T-cell (primary cell): ENCODE measurements at regions not wholly inside any gene's neighbourhood (a gene's known extent, or its start where the extent isn't known, plus 50 kb on each side); places are given as distances from the start of the nearest gene placed in this dataset.

ENCODE experiments used
- ATAC-seq, 4 experiments: fragments of 200-7000 bp in 3 of 4; fragments of 150-1000 bp in 1 of 4; cut with Tn5 transposase; replicated peaks in 1 of 4; 1 replicate in 3 of 4; 2 replicates in 1 of 4; pipeline ENCODE4 v1.10.0; 2021; ENCODE audit warnings: moderate library complexity in 3 of 4, mild to moderate bottlenecking in 2 of 4, moderate number of reproducible peaks in 1 of 4
- CTCF ChIA-PET, 2 donors: fragments of 300-600 bp; sonication (Branson Sonifier 250); formaldehyde crosslinking; loops; one replicate each; lab custom pipeline; 2022; ENCODE audit warnings: antibody characterized with exemption in 2 of 2; lab: Charles Lee
- POLR2A ChIA-PET, 2 donors: fragments of 300-600 bp; sonication (Branson Sonifier 250); formaldehyde crosslinking; loops; one replicate each; lab custom pipeline; 2022; ENCODE audit warnings: antibody characterized with exemption in 2 of 2; lab: Charles Lee
- DNase-seq, 35 experiments: peaks; one replicate each; pipeline versions ENCODE4 v3.0.0 to v3.0.0-alpha.2; 2013 to 2023
- H3K27ac ChIP-seq: one replicate; pipeline ENCODE4 v1.5.1; 2013; ENCODE audit warnings: low read length
- H3K27me3 ChIP-seq, 2 experiments: replicated peaks in 1 of 2; 1 replicate in 1 of 2; 2 replicates in 1 of 2; pipeline versions ENCODE4 v1.6.1 to v1.7.0; 2013; ENCODE audit warnings: low read length in 1 of 2, mixed read lengths in 1 of 2; ENCODE audit not compliant: control insufficient read depth in 2 of 2, insufficient read depth in 2 of 2; ENCODE audit errors: extremely low read depth in 1 of 2
- H3K36me3 ChIP-seq, 2 donors: 1 replicate in 1 of 2; 2 replicates in 1 of 2; pipeline versions ENCODE4 v1.6.1 to v1.7.0; 2013; ENCODE audit warnings: low read length in 1 of 2; ENCODE audit not compliant: control insufficient read depth in 2 of 2, insufficient read depth in 1 of 2; ENCODE audit errors: extremely low read depth in 1 of 2
- H3K4me1 ChIP-seq, 2 experiments: 1 replicate in 1 of 2; 2 replicates in 1 of 2; pipeline versions ENCODE4 v1.6.1 to v1.7.0; 2013; ENCODE audit warnings: low read length in 2 of 2, mixed read lengths in 1 of 2; ENCODE audit not compliant: insufficient read depth in 2 of 2, control insufficient read depth in 1 of 2; ENCODE audit errors: extremely low read depth in 1 of 2
- H3K4me3 ChIP-seq, 2 donors: 1 replicate in 1 of 2; 2 replicates in 1 of 2; pipeline versions ENCODE4 v1.5.1 to v1.7.0; 2013; ENCODE audit warnings: mild to moderate bottlenecking in 2 of 2, low read length in 1 of 2, moderate library complexity in 1 of 2; ENCODE audit not compliant: control insufficient read depth in 1 of 2; ENCODE audit errors: extremely low read depth in 1 of 2
- H3K9me3 ChIP-seq: 2 replicates; pipeline ENCODE4 v1.7.0; 2013
- H3K27ac Mint-ChIP-seq, 2 donors: one replicate each; pipeline ENCODE4 v1.8.0; 2020 to 2021; ENCODE audit warnings: mild to moderate bottlenecking in 2 of 2, mixed read lengths in 2 of 2
- H3K27me3 Mint-ChIP-seq, 2 donors: one replicate each; pipeline ENCODE4 v1.8.0; 2021 to 2022; ENCODE audit warnings: mixed read lengths in 2 of 2
- H3K36me3 Mint-ChIP-seq: one replicate; pipeline ENCODE4 v1.8.0; 2021; ENCODE audit warnings: mixed read lengths
- H3K4me1 Mint-ChIP-seq, 3 donors: one replicate each; pipeline ENCODE4 v1.8.0; 2020 to 2022; ENCODE audit warnings: mixed read lengths in 3 of 3, mild to moderate bottlenecking in 1 of 3
- H3K4me3 Mint-ChIP-seq, 3 donors: one replicate each; pipeline ENCODE4 v1.8.0; 2020 to 2022; ENCODE audit warnings: mild to moderate bottlenecking in 3 of 3, mixed read lengths in 3 of 3, moderate library complexity in 3 of 3
- H3K9me3 Mint-ChIP-seq, 3 donors: one replicate each; pipeline ENCODE4 v1.8.0; 2020 to 2022; ENCODE audit warnings: mixed read lengths in 3 of 3
- WGBS: methylation state at CpG from one replicate; pipeline ENCODE4 v1.1.5; 2013; ENCODE audit warnings: missing lambda C conversion rate; ENCODE audit not compliant: insufficient coverage; 5-methylcytosine and 5-hydroxymethylcytosine counted together

DNA sequence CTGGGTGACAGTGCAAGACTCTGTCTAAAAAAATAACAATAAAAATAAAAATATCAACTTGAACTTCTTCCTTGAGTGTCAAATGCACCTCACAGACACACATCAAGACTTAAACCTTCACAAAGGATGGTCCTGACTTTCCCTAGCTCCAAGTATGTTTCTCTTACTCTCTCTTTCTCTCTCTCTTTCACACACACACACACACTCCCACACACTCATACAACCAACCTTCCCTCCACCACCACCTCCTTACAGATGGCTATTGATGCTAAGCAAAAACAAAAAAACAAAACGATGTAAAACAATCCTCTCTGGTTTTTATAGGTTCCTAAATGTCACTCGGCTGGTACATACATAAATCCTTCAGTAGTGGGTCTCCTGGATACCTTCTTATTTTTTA is 67.4 kb upstream of the ACVR2A start:
- H3K36me3 Mint-ChIP-seq, result no peaks in the 10 kb centered on the region
- no peak for DNase-seq
- no peak overlapping the region for H3K4me3 Mint-ChIP-seq
- H3K4me1 Mint-ChIP-seq, result no peaks in the 10 kb centered on the region
- ATAC-seq, result no peak
- H3K27ac Mint-ChIP-seq, result no peak overlapping the region
- H3K27ac ChIP-seq, result no peak overlapping the region
- H3K9me3 Mint-ChIP-seq, result no peaks in the 10 kb centered on the region
- WGBS, result 69% methylated on average over 2 of the region's 2 CpGs
- peaks cover 0 to 14% of the 10 kb centered on the region in 2 donors for H3K27me3 Mint-ChIP-seq
- H3K4me3 ChIP-seq, result no peak overlapping the region
- no peaks in the 10 kb centered on the region for H3K9me3 ChIP-seq
- no peaks in the 10 kb centered on the region for H3K36me3 ChIP-seq
- no peaks in the 10 kb centered on the region for H3K27me3 ChIP-seq
- CTCF ChIA-PET, result no interaction called here
- no peaks in the 10 kb centered on the region for H3K4me1 ChIP-seq
- POLR2A ChIA-PET, result no interaction called here

DNA sequence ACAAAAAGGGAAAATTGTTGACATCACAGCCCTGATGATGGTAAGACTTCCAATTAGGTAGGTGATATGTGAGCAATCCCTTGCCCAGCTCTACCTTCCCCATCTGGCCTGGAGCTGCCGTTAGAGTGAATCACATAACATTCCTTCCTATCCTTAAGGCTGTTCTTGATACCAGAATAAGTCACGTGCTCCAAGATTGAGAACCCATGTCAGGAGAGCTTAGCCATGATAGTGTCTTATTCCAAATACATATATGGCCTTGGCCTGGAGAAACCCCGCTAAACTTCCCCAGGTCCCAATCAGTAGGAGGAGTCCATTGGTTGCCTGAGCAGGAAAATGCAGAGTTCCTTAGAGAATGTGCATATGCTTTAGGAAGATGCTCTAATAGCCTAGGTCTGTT is 70.0 kb upstream of the ACVR2A start:
- H3K4me3 ChIP-seq, result no peak overlapping the region
- no peak overlapping the region for H3K4me3 Mint-ChIP-seq
- DNase-seq (no peak), ATAC-seq (no peak)
- H3K27me3 Mint-ChIP-seq, result peaks cover 0 to 14% of the 10 kb centered on the region in 2 donors
- CTCF ChIA-PET, result no interaction called here
- no peaks in the 10 kb centered on the region for H3K4me1 Mint-ChIP-seq
- no peak overlapping the region for H3K27ac ChIP-seq
- H3K27ac Mint-ChIP-seq, result no peak overlapping the region
- WGBS, result no CpG with 5 or more reads among the region's 3 CpGs
- POLR2A ChIA-PET, result no interaction called here
- no peaks in the 10 kb centered on the region for H3K36me3 ChIP-seq
- no peaks in the 10 kb centered on the region for H3K9me3 Mint-ChIP-seq
- no peaks in the 10 kb centered on the region for H3K9me3 ChIP-seq
- no peaks in the 10 kb centered on the region for H3K27me3 ChIP-seq
- no peaks in the 10 kb centered on the region for H3K36me3 Mint-ChIP-seq
- no peaks in the 10 kb centered on the region for H3K4me1 ChIP-seq

DNA sequence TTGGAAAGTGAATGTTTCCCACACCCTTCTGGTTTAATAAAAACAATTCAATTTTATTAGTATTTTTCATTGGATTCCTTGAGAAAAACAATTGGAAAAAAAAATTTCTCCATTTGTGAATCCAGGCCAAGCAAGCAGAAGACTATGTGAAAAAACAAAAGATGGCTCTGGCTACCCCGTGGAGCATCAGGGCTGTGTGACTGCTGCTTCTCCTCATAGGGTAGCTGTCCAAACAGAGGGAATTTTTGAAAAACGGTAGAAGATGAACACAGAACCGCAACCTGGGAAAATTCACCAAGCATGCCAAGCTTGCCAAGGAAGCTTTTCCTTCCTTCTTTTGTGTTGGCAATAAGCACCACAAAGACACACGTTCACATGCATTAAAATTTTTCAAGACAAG is 71.3 kb upstream of the ACVR2A start:
- ChIA-PET POLR2A (interaction anchor here in 1 of 2 donors (0.7 kb wide), 1 partner anchor 131 kb away, joined by 13 read pairs; no protein-coding TSS in a partner anchor), CTCF (no interaction called here)
- no peak for DNase-seq
- Histone ChIP-seq H3K4me1 (no peaks in the 10 kb centered on the region), H3K9me3 (no peaks in the 10 kb centered on the region), H3K27me3 (no peaks in the 10 kb centered on the region), H3K27ac (no peak overlapping the region), H3K4me3 (no peak overlapping the region), H3K36me3 (no peaks in the 10 kb centered on the region)
- Mint-ChIP-seq H3K9me3 (no peaks in the 10 kb centered on the region), H3K27ac (no peak overlapping the region), H3K4me1 (no peaks in the 10 kb centered on the region), H3K36me3 (no peaks in the 10 kb centered on the region), H3K27me3 (peaks cover 0 to 14% of the 10 kb centered on the region in 2 donors), H3K4me3 (no peak overlapping the region)
- no peak for ATAC-seq
- 83% methylated on average over 3 of the region's 4 CpGs for WGBS

DNA sequence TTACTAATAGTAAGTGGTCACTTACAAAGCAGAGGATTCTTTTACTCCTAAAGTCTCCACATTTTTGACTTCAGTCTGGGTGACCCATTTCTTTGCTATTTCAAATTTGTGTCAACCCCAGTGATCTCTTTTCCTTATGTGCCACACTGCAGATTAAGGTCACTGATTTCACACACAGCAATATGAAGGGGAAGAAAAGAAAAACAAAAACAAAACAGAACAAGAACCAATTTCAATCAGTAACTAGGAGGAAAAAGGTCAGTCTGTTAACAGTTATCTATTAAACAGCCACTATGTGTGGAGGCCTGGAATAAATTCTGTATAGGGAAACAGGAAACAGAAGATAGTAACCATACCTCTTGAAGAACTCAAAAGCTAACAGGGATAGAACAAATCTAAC is 72.0 kb upstream of the ACVR2A start:
- Mint-ChIP-seq H3K4me3 (no peak overlapping the region), H3K9me3 (no peaks in the 10 kb centered on the region), H3K27me3 (peaks cover 0 to 14% of the 10 kb centered on the region in 2 donors), H3K27ac (no peak overlapping the region), H3K4me1 (no peaks in the 10 kb centered on the region), H3K36me3 (no peaks in the 10 kb centered on the region)
- Histone ChIP-seq H3K4me1 (no peaks in the 10 kb centered on the region), H3K27ac (no peak overlapping the region), H3K27me3 (no peaks in the 10 kb centered on the region), H3K9me3 (no peaks in the 10 kb centered on the region), H3K4me3 (no peak overlapping the region), H3K36me3 (no peaks in the 10 kb centered on the region)
- DNase-seq (no peak), ATAC-seq (no peak)
- CTCF ChIA-PET, result no interaction called here
- POLR2A ChIA-PET, result no interaction called here

DNA sequence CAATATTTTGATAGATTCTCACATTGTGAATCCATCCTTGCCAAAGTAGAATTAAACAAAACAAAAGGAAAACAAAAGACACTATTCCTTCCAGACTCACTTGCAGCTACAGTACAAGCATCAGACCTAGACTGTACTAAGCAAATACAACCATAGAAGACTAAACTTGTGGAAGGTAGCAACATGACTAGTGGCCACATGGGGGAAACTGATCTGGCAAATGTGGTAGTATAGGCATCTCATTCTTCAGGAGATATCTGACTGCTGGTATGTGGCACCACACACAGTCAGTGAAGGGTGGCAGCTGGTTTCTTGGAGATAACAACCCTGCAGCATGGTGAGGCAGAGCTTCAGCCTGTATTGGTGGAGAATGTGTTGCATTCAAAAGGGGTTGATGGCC is 81.0 kb upstream of the ACVR2A start:
- no peaks in the 10 kb centered on the region for H3K27me3 Mint-ChIP-seq
- H3K27ac Mint-ChIP-seq, result no peak overlapping the region
- peaks cover 0 to 7% (median 4%) of the 10 kb centered on the region in 3 donors for H3K9me3 Mint-ChIP-seq
- H3K4me3 Mint-ChIP-seq, result no peak overlapping the region
- no peaks in the 10 kb centered on the region for H3K4me1 Mint-ChIP-seq
- no peaks in the 10 kb centered on the region for H3K9me3 ChIP-seq
- CTCF ChIA-PET, result no interaction called here
- H3K27ac ChIP-seq, result no peak overlapping the region
- H3K36me3 Mint-ChIP-seq, result no peaks in the 10 kb centered on the region
- DNase-seq (no peak), ATAC-seq (no peak)
- no peaks in the 10 kb centered on the region for H3K4me1 ChIP-seq
- H3K4me3 ChIP-seq, result no peak overlapping the region
- POLR2A ChIA-PET, result no interaction called here
- no peaks in the 10 kb centered on the region for H3K27me3 ChIP-seq
- H3K36me3 ChIP-seq, result no peaks in the 10 kb centered on the region

DNA sequence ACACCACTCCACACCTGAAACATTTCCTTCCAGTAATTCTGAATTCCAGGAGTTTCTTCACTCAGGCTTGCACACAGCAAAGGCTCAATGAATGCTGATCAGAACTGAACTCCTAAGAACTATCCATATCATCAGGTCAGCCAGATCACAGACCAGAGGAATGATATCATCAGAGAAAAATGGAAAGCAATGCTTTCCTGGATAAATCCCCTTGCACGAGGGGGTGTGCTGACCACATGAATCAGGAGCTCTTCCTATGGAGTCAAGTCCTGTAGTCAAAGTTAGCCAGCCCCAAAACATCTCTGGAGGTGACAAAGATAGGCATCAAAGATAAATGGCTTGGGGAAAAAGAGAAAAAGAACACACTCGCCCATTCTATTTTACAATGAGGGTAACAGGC is 83.8 kb upstream of the ACVR2A start:
- no peak overlapping the region for H3K27ac Mint-ChIP-seq

DNA sequence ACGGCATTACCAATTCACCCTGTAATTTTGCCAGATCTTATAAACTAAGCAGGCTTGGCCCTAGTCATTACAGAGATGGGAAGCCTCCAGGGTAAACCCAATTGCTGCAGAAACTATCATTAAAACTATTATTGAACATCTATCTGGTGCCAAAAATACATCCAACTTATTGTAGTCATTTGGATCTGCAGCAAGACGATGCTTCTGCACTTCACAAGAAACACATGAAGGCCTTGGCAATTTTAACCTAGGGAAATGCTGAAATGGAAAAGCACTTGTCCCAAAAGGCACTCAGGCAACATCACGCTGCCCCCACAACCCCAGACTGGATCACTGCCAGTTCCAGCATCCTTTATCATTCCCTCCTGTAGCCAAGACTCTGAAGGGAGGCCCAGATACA is 85.3 kb upstream of the ACVR2A start:
- DNase-seq (no peak), ATAC-seq (no peak)
- Mint-ChIP-seq H3K4me1 (no peaks in the 10 kb centered on the region), H3K9me3 (peaks cover 0 to 4% (median 4%) of the 10 kb centered on the region in 3 donors), H3K27me3 (no peaks in the 10 kb centered on the region), H3K4me3 (no peak overlapping the region), H3K36me3 (no peaks in the 10 kb centered on the region), H3K27ac (no peak overlapping the region)
- Histone ChIP-seq H3K27ac (no peak overlapping the region), H3K27me3 (no peaks in the 10 kb centered on the region), H3K4me3 (no peak overlapping the region), H3K9me3 (no peaks in the 10 kb centered on the region), H3K36me3 (no peaks in the 10 kb centered on the region), H3K4me1 (no peaks in the 10 kb centered on the region)
- ChIA-PET CTCF (interaction anchor here in 1 of 2 donors (0.6 kb wide), 1 partner anchor 21 kb away, joined by 3 read pairs; no protein-coding TSS in a partner anchor), POLR2A (interaction anchor here in 1 of 2 donors (0.6 kb wide), 1 partner anchor 10 kb away, joined by 3 read pairs; no protein-coding TSS in a partner anchor)
- 83% methylated on average over 2 of the region's 3 CpGs for WGBS

More for the DNA sequence above, 83.8 kb upstream of the ACVR2A start:
- Mint-ChIP-seq H3K27me3 (no peaks in the 10 kb centered on the region), H3K36me3 (no peaks in the 10 kb centered on the region), H3K4me1 (no peaks in the 10 kb centered on the region), H3K4me3 (no peak overlapping the region), H3K9me3 (peaks cover 0 to 7% (median 4%) of the 10 kb centered on the region in 3 donors)
- Histone ChIP-seq H3K27me3 (no peaks in the 10 kb centered on the region), H3K27ac (no peak overlapping the region), H3K36me3 (no peaks in the 10 kb centered on the region), H3K9me3 (no peaks in the 10 kb centered on the region), H3K4me3 (no peak overlapping the region), H3K4me1 (no peaks in the 10 kb centered on the region)
- no peak for ATAC-seq
- ChIA-PET POLR2A (no interaction called here), CTCF (no interaction called here)
- WGBS, result 50% methylated on average over 1 of the region's 2 CpGs
- no peak for DNase-seq
